Loucy (cell line): ENCODE measurements at regions not wholly inside any gene's neighbourhood (a gene's known extent, or its start where the extent isn't known, plus 50 kb on each side); places are given as distances from the start of the nearest gene placed in this dataset.

ENCODE experiments used
- CTCF ChIP-seq: fragments of 200-600 bp; sonication (generic); conservative IDR thresholded peaks from 2 replicates; pipeline ENCODE4 v1.5.1; 2014; ENCODE audit warnings: mild to moderate bottlenecking, antibody characterized with exemption, low read length
- EZH2phosphoT487 ChIP-seq: fragments of 200-600 bp; IDR thresholded peaks from 2 replicates; pipeline ENCODE4 v1.6.1; 2018; ENCODE audit warnings: antibody characterized with exemption, mild to moderate bottlenecking, moderate library complexity, borderline replicate concordance

- TF ChIP-seq CTCF (no peak), EZH2phosphoT487 (no peak)
Observed at GRCh38 chr2:236705295-236706105, 135.9 kb downstream of the ACKR3 start.
